Daoy (cell line): ENCODE measurements at regions not wholly inside any gene's neighbourhood (a gene's known extent, or its start where the extent isn't known, plus 50 kb on each side); places are given as distances from the start of the nearest gene placed in this dataset.
A peak's percentile ranks its signal among the peaks of the same experiment; 100 is the strongest.
"Not testable (repeated sequence)": the region's sequence is repeated elsewhere in the genome, so short reads cannot be mapped to it uniquely, and the experiment has no call there.

Source experiments
- DNase-seq: peaks from one replicate; pipeline ENCODE4 v3.0.0-alpha.2; 2015; ENCODE audit warnings: low read depth

- DNase-seq: peak; percentile 89
Measured at GRCh38 chr6:27157459-27158315, 89.8 kb upstream of the PRSS16 start.

- DNase-seq: no peak
Measured at GRCh38 chr6:27158316-27158643, 89.2 kb upstream of the PRSS16 start.

- no peak for DNase-seq
Measured at GRCh38 chr6:27159725-27160124, 87.8 kb upstream of the PRSS16 start.

GRCh38 chr6:27161115-27161514 lies 86.4 kb upstream of the PRSS16 start:
- no peak for DNase-seq

- DNase-seq: no peak
Measured at GRCh38 chr6:27161603-27161945, 85.9 kb upstream of the PRSS16 start.

- peak; percentile 72 for DNase-seq
Measured at GRCh38 chr6:27161946-27162603, 85.4 kb upstream of the PRSS16 start.

GRCh38 chr6:27163834-27164233 lies 83.7 kb upstream of the PRSS16 start:
- no peak for DNase-seq

- no peak for DNase-seq
Measured at GRCh38 chr6:27168108-27168507, 79.4 kb upstream of the PRSS16 start.

GRCh38 chr6:27168586-27169443 lies 78.7 kb upstream of the PRSS16 start:
- peak; percentile 86 for DNase-seq

- DNase-seq: not testable (repeated sequence)
Measured at GRCh38 chr6:27172524-27173231, 74.8 kb upstream of the PRSS16 start.

GRCh38 chr6:27173232-27173601 lies 74.3 kb upstream of the PRSS16 start:
- DNase-seq: not testable (repeated sequence)

GRCh38 chr6:27174958-27175357 lies 72.5 kb upstream of the PRSS16 start:
- DNase-seq: no peak

GRCh38 chr6:27176096-27176495 lies 71.4 kb upstream of the PRSS16 start:
- peak; percentile 19 for DNase-seq

GRCh38 chr6:27176523-27177484 lies 70.7 kb upstream of the PRSS16 start:
- DNase-seq: peak; percentile 70

GRCh38 chr6:27177485-27178406 lies 69.8 kb upstream of the PRSS16 start:
- peak; percentile 92 for DNase-seq

- no peak for DNase-seq
Measured at GRCh38 chr6:27178407-27178730, 69.1 kb upstream of the PRSS16 start.

GRCh38 chr6:27178860-27179259 lies 68.6 kb upstream of the PRSS16 start:
- DNase-seq: no peak

GRCh38 chr6:27183060-27183832 lies 64.3 kb upstream of the PRSS16 start:
- no peak for DNase-seq
